NCI-H128 (cell line): ENCODE measurements at regions not wholly inside any gene's neighbourhood (a gene's known extent, or its start where the extent isn't known, plus 50 kb on each side); places are given as distances from the start of the nearest gene placed in this dataset.

Experiments used
- DNase-seq: peaks from one replicate; lab custom pipeline; 2025; ENCODE audit not compliant: unreplicated experiment; lab: John Stamatoyannopoulos, UW

DNA sequence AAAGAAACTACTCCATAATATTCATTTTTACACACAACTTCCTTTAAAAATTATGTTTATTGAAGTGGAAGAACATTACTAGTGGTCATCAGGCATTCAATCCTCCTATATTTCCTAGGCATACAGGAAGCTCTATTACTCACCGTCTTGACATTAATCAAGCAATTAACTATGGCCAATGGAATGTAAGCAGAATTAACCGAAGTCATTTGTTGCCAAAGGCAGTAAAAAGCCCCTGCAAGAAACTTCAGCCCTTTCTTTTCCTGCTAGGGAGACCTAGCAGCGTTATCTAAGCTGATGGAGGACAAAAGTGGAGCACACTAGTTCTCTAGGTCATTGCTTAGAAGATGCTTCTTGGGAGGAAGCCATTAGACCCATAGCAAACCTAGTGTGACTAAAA lies 399.6 kb downstream of the KCNH5 start:
- no peak for DNase-seq
